ENCODE measurements at regions not wholly inside any gene's neighbourhood (a gene's known extent, or its start where the extent isn't known, plus 50 kb on each side); places are given as distances from the start of the nearest gene placed in this dataset.

DNA sequence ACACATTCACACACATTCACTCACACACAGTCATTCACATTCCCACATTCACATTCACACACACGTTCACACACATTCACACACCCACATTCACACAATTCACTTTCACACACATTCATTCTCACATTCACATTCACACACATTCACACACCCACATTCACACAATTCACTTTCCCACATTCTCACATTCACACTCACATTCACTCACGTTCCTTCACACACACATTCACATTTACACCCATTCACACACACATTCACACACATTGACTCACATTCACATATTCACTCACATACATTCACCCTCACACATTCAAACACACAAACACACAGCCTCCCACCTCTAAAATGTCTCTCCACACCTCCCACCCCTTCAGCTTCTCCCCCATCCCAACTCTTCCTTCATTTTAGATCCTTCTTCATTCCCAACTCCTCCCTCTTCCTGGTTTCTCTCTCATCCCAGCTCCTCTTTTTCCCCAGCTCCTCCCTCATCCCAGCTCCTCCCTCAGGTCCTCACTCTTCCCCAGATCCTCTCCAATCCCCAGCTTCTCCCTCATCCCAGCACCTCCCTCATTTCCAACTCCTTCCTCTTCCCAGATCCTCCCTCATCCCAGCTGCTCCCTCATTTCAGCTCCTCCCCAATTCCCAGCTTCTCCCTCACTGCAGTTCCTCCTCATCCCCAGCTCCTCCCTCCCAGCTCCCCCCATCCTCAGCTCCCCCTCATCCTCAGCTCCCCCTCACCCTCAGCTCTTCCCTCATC, 111.0 kb downstream of the FAM53A start (continued):
- TF ChIP-seq RAD21 (conservative IDR thresholded peaks at IDR 0.05 in 1 of 2, IDR thresholded peaks at IDR 0.05 in 1 of 2) = no peak

GRCh38 chr4:1572521-1572920, 111.6 kb downstream of the FAM53A start:
- no peaks in the 10 kb centered on the region for H3K4me1 ChIP-seq
- TF ChIP-seq ZNF302 (CRISPR knock-in tag; IDR thresholded peaks at IDR 0.05) (no peak), BCL3 (IDR thresholded peaks at IDR 0.05) (no peak), ESRRA (IDR thresholded peaks at IDR 0.05; ENCODE audit: borderline replicate concordance, low read length) (no peak), ZFP36 (IDR thresholded peaks at IDR 0.05; ENCODE audit: borderline replicate concordance, partially characterized antibody) (no peak), CBX8 (IDR thresholded peaks at IDR 0.05) (no peak), FOXS1 (CRISPR knock-in tag; IDR thresholded peaks at IDR 0.05) (no peak), NFE2L2 (conservative IDR thresholded peaks at IDR 0.05; ENCODE audit: low read length) (no peak), ZC3H11A (IDR thresholded peaks at IDR 0.05) (no peak), RNF2 (IDR thresholded peaks at IDR 0.05; ENCODE audit: borderline replicate concordance, low read depth) (no peak), EHF (CRISPR knock-in tag; IDR thresholded peaks at IDR 0.05) (no peak), JUN (IDR thresholded peaks at IDR 0.05) (no peak), CBX2 (IDR thresholded peaks at IDR 0.05; ENCODE audit: borderline replicate concordance, low read depth) (no peak), HOXB13 (CRISPR knock-in tag; IDR thresholded peaks at IDR 0.05; ENCODE audit: low read depth) (no peak), MAFK (IDR thresholded peaks at IDR 0.05; ENCODE audit: partially characterized antibody) (no peak), PHF8 (IDR thresholded peaks at IDR 0.05; ENCODE audit: borderline replicate concordance, low read depth) (no peak)
- TF ChIP-seq, protein P1, sequence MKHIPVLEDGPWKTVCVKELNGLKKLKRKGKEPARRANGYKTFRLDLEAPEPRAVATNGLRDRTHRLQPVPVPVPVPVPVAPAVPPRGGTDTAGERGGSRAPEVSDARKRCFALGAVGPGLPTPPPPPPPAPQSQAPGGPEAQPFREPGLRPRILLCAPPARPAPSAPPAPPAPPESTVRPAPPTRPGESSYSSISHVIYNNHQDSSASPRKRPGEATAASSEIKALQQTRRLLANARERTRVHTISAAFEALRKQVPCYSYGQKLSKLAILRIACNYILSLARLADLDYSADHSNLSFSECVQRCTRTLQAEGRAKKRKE (CRISPR knock-in tag; IDR thresholded peaks at IDR 0.05; ENCODE audit: low read depth) = no peak
- TF ChIP-seq, protein P2, sequence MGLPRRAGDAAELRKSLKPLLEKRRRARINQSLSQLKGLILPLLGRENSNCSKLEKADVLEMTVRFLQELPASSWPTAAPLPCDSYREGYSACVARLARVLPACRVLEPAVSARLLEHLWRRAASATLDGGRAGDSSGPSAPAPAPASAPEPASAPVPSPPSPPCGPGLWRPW (IDR thresholded peaks at IDR 0.05) = no peak
- WGBS (ENCODE audit: missing lambda C conversion rate) = 77% methylated on average over 9 of the region's 9 CpGs
- H3K4me2 ChIP-seq = no peak overlapping the region
- no peak for FAIRE-seq
- ChIA-PET CTCF (interaction anchor here (1.4 to 2.3 kb wide), 2 partner anchors 24 to 217 kb away, joined by 4 to 6 read pairs; no protein-coding TSS in a partner anchor), POLR2A (no interaction called here)
- no peak for DNase-seq (ENCODE audit: low read depth in 1 of 2, low spot score in 1 of 2)
- 0 out of 6 replicates have a peak, but pooled peaks of 1 of the 2 experiments have one; percentile 9 for ATAC-seq
- H3K9me3 ChIP-seq = no peaks in the 10 kb centered on the region
- H3K27ac ChIP-seq = no peak overlapping the region
- no peak overlapping the region for H3K4me3 ChIP-seq

GRCh38 chr4:1572010-1572385, 112.1 kb downstream of the FAM53A start:
- Histone ChIP-seq H3K4me3 (no peak overlapping the region), H3K9me3 (no peaks in the 10 kb centered on the region), H3K4me1 (no peaks in the 10 kb centered on the region), H3K27ac (no peak overlapping the region), H3K4me2 (no peak overlapping the region)
- DNase-seq (ENCODE audit: low read depth in 1 of 2, low spot score in 1 of 2) (no peak), ATAC-seq (no peak), FAIRE-seq (no peak)
- TF ChIP-seq FOSL2 (IDR thresholded peaks at IDR 0.05) (no peak), FOSL2 (CRISPR knock-in tag; IDR thresholded peaks at IDR 0.05) (no peak), JUNB (IDR thresholded peaks at IDR 0.05) (no peak), CEBPB (IDR thresholded peaks at IDR 0.05) (no peak), MAFK (IDR thresholded peaks at IDR 0.05; ENCODE audit: partially characterized antibody) (no peak), KDM5A (IDR thresholded peaks at IDR 0.05) (no peak), TP53 (CRISPR knock-in tag; IDR thresholded peaks at IDR 0.05) (no peak), MAZ (IDR thresholded peaks at IDR 0.05; ENCODE audit: borderline replicate concordance, low read depth, low read length) (no peak), ZSCAN20 (CRISPR knock-in tag; IDR thresholded peaks at IDR 0.05) (no peak), NPAS2 (CRISPR knock-in tag; IDR thresholded peaks at IDR 0.05; ENCODE audit: borderline replicate concordance) (no peak), ESRRA (IDR thresholded peaks at IDR 0.05; ENCODE audit: borderline replicate concordance, low read length) (no peak), HOXA7 (CRISPR knock-in tag; IDR thresholded peaks at IDR 0.05) (no peak), BHLHE40 (IDR thresholded peaks at IDR 0.05; ENCODE audit: low read depth, low read length) (no peak), FOXS1 (CRISPR knock-in tag; IDR thresholded peaks at IDR 0.05) (no peak), RNF2 (IDR thresholded peaks at IDR 0.05; ENCODE audit: borderline replicate concordance, low read depth) (no peak), JUN (IDR thresholded peaks at IDR 0.05) (no peak), FOSB (CRISPR knock-in tag; IDR thresholded peaks at IDR 0.05) (no peak), HDAC2 (IDR thresholded peaks at IDR 0.05) (no peak)
- ChIA-PET POLR2A (no interaction called here), CTCF (interaction anchor here (1.4 to 2.3 kb wide), 2 partner anchors 23 to 217 kb away, joined by 4 to 6 read pairs; no protein-coding TSS in a partner anchor)
- 91% methylated on average over 5 of the region's 10 CpGs for WGBS (ENCODE audit: missing lambda C conversion rate)

Data from A549 (cell line).